ENCODE measurements at regions not wholly inside any gene's neighbourhood (a gene's known extent, or its start where the extent isn't known, plus 50 kb on each side); places are given as distances from the start of the nearest gene placed in this dataset.

DNA sequence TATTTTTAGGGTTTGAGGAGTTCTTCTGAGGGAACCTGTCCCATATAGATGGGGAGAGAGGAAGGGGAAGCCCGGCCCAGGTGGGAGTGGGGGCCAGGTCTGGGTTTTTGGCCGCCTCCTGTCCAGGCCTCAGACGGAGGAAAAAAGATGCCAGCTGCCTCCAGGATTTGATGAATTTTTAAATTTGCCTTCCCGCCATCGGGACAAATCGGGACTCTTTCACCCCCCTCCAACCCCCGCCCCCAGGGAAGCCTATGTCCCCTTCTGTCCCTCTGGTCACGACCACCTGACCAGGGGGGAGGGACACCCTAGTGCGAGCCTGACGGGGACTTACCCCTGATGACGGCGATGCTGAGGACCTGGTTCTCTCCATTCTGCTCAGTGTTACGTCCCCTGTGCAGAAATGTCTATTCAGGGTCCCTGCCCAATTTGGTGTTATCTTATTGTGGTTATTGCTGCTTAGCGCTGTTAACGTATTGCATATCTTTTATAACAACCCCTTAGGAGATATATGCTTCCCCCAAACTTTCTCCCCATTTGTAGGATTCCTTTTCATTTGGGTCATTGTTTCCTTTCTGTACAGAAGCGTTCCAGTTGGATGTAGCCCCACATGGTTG, 115.9 kb upstream of the GRK3 start:
- Histone ChIP-seq H3K79me2 (replicated peaks; ENCODE audit: insufficient read depth) (peaks cover 57% of the 10 kb centered on the region), H3K4me3 (peak overlapping the region; percentile 91), H3K4me2 (peak overlapping the region; percentile 100), H3F3A (replicated peaks; ENCODE audit: low read depth) (no peaks in the 10 kb centered on the region; the same call in 1 of the 2 replicates), H3K9me2 (ENCODE audit: insufficient read depth) (no peaks in the 10 kb centered on the region), H4K20me1 (replicated peaks; ENCODE audit: insufficient read depth) (peaks cover 41% of the 10 kb centered on the region), H3K27ac (ENCODE audit: low read depth) (no peak overlapping the region), H3K36me3 (ENCODE audit: insufficient read depth) (peaks cover 3% of the 10 kb centered on the region; the same call in 1 of the 2 replicates), H3K4me1 (ENCODE audit: insufficient read depth) (peaks cover 15% of the 10 kb centered on the region; the same call in 1 of the 2 replicates), H3K27me3 (ENCODE audit: insufficient read depth) (no peaks in the 10 kb centered on the region), H2AFZ (peak overlapping the region; percentile 98)
- TF ChIP-seq, protein P1, sequence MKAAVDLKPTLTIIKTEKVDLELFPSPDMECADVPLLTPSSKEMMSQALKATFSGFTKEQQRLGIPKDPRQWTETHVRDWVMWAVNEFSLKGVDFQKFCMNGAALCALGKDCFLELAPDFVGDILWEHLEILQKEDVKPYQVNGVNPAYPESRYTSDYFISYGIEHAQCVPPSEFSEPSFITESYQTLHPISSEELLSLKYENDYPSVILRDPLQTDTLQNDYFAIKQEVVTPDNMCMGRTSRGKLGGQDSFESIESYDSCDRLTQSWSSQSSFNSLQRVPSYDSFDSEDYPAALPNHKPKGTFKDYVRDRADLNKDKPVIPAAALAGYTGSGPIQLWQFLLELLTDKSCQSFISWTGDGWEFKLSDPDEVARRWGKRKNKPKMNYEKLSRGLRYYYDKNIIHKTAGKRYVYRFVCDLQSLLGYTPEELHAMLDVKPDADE (IDR thresholded peaks at IDR 0.05) = no peak
- TF ChIP-seq CREB1 (CRISPR knock-in tag; IDR thresholded peaks at IDR 0.05; ENCODE audit: low read depth) (no peak), EZH2phosphoT487 (IDR thresholded peaks at IDR 0.05; ENCODE audit: unreplicated experiment) (no peak), POLR2AphosphoS5 (IDR thresholded peaks at IDR 0.05; ENCODE audit: low read depth) (no peak), EZH2 (IDR thresholded peaks at IDR 0.05; ENCODE audit: low read depth, unreplicated experiment) (no peak), ZNF114 (CRISPR knock-in tag; IDR thresholded peaks at IDR 0.05) (no peak), STAT1 (IDR thresholded peaks at IDR 0.05; ENCODE audit: unreplicated experiment) (no peak), NANOG (IDR thresholded peaks at IDR 0.05; ENCODE audit: borderline replicate concordance) (no peak), REST (IDR thresholded peaks at IDR 0.05; ENCODE audit: unreplicated experiment) (no peak), JUNB (IDR thresholded peaks at IDR 0.05; ENCODE audit: unreplicated experiment) (no peak), ZNF331 (CRISPR knock-in tag; IDR thresholded peaks at IDR 0.05; ENCODE audit: low read depth) (no peak), ZNF462 (CRISPR knock-in tag; IDR thresholded peaks at IDR 0.05) (no peak)
- TF ChIP-seq, protein P2, sequence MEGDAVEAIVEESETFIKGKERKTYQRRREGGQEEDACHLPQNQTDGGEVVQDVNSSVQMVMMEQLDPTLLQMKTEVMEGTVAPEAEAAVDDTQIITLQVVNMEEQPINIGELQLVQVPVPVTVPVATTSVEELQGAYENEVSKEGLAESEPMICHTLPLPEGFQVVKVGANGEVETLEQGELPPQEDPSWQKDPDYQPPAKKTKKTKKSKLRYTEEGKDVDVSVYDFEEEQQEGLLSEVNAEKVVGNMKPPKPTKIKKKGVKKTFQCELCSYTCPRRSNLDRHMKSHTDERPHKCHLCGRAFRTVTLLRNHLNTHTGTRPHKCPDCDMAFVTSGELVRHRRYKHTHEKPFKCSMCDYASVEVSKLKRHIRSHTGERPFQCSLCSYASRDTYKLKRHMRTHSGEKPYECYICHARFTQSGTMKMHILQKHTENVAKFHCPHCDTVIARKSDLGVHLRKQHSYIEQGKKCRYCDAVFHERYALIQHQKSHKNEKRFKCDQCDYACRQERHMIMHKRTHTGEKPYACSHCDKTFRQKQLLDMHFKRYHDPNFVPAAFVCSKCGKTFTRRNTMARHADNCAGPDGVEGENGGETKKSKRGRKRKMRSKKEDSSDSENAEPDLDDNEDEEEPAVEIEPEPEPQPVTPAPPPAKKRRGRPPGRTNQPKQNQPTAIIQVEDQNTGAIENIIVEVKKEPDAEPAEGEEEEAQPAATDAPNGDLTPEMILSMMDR (conservative IDR thresholded peaks at IDR 0.05; ENCODE audit: low read depth in 2 of 2) = no peak
- peaks cover 22% of the 10 kb centered on the region for H3K4me1 Mint-ChIP-seq
- H3K27ac Mint-ChIP-seq = peak overlapping the region; percentile 93; the same call in 1 of the 2 replicates
- DNase-seq (ENCODE audit: low spot score) = peak; percentile 25
- peak overlapping the region; percentile 94 for H3K4me3 Mint-ChIP-seq
- H3K9me3 Mint-ChIP-seq = no peaks in the 10 kb centered on the region
- peak; percentile 51 for ATAC-seq
- H3K36me3 Mint-ChIP-seq (ENCODE audit: low read depth) = peaks cover under 1% of the 10 kb centered on the region
- H3K27me3 Mint-ChIP-seq (ENCODE audit: insufficient read depth, low read depth, poor library complexity) = peaks cover 6% of the 10 kb centered on the region

All from GM23338 (cell line).